K562 (cell line): ENCODE measurements at regions not wholly inside any gene's neighbourhood (a gene's known extent, or its start where the extent isn't known, plus 50 kb on each side); places are given as distances from the start of the nearest gene placed in this dataset.

Source experiments
- ATAC-seq: fragments of 200-7000 bp; cut with Tn5 transposase; 3 replicates; pipeline ENCODE4 v1.9.1; 2020; ENCODE audit warnings: moderate library complexity
- BruUV-seq: library from RNA; stranded (reverse); fragments of 400-500 nt; replicated peaks from 2 replicates; lab custom pipeline; 2021; lab: Mats Ljungman, UMichigan
- CTCF ChIA-PET: fragments of 300-600 bp; formaldehyde crosslinking; extraction: SDS; loops from one replicate; lab custom pipeline; 2021; ENCODE audit warnings: low intra/inter-chr PET ratio; lab: Yijun Ruan, JAX
- POLR2A ChIA-PET: fragments of 300-600, 350-650 bp; sonication (Branson Sonifier 250); formaldehyde crosslinking; extraction: SDS; loops from one replicate; lab custom pipeline; 2021; ENCODE audit warnings: antibody characterized with exemption, inconsistent platforms; lab: Yijun Ruan, JAX
- DNase-seq, 4 experiments: peaks; one replicate each; pipeline versions ENCODE4 v3.0.0 to v3.0.0-alpha.2; 2011 to 2018; ENCODE audit warnings: low spot score in 3 of 4, mixed read lengths in 3 of 4; ENCODE audit errors: extremely low read depth in 1 of 4
- FAIRE-seq: peaks from 2 replicates; lab custom pipeline; 2011; peaks lifted over from hg19 to GRCh38; lab: Jason Lieb, UNC
- H2AFZ ChIP-seq: 2 replicates; pipeline ENCODE4 v1.6.0; 2011; ENCODE audit warnings: low read depth, low read length, control low read depth, inconsistent platforms
- H3K27ac ChIP-seq: fragments of 200-600 bp; 3 replicates; pipeline ENCODE4 v1.8.0; 2011; ENCODE audit warnings: low read depth, mild to moderate bottlenecking, control low read depth, inconsistent platforms, low read length, moderate library complexity, mixed read lengths; ENCODE audit errors: extremely low read depth
- H3K27me3 ChIP-seq, 2 experiments: fragments of 300-600 bp in 1 of 2; 2 replicates in 1 of 2; 3 replicates in 1 of 2; pipeline versions ENCODE4 v1.6.0 to v1.8.0; 2011; ENCODE audit warnings: inconsistent platforms in 2 of 2, low read length in 2 of 2, mild to moderate bottlenecking in 1 of 2, mixed read lengths in 1 of 2, moderate library complexity in 1 of 2; ENCODE audit not compliant: control insufficient read depth in 2 of 2, insufficient read depth in 2 of 2
- H3K36me3 ChIP-seq: fragments of 300-600 bp; 3 replicates; pipeline ENCODE4 v1.8.0; 2011; ENCODE audit warnings: mild to moderate bottlenecking, low read length, inconsistent platforms; ENCODE audit not compliant: control insufficient read depth, insufficient read depth
- H3K4me1 ChIP-seq, 2 experiments: fragments of 200-600 bp in 1 of 2; replicated peaks in 1 of 2; 2 replicates in 1 of 2; 3 replicates in 1 of 2; pipeline versions ENCODE4 v1.5.1 to v1.8.0; 2011; ENCODE audit warnings: inconsistent platforms in 2 of 2, low read length in 2 of 2, mild to moderate bottlenecking in 1 of 2, mixed read lengths in 1 of 2, moderate library complexity in 1 of 2; ENCODE audit not compliant: control insufficient read depth in 2 of 2, insufficient read depth in 2 of 2
- H3K4me2 ChIP-seq: 2 replicates; pipeline ENCODE4 v1.6.1; 2011; ENCODE audit warnings: low read length, control low read depth, inconsistent platforms, mixed read lengths; ENCODE audit not compliant: insufficient read depth
- H3K4me3 ChIP-seq: fragments of 200-600 bp; sonication (generic), shearing (Covaris generic); 2 replicates; pipeline ENCODE4 v1.5.1; 2016; ENCODE audit warnings: control low read depth, inconsistent platforms
- H3K79me2 ChIP-seq: fragments of 200-600 bp; 3 replicates; pipeline ENCODE4 v1.8.0; 2011; ENCODE audit warnings: low read length, inconsistent platforms; ENCODE audit not compliant: control insufficient read depth, insufficient read depth
- H3K9ac ChIP-seq, 2 experiments: 2 replicates each; pipeline versions ENCODE4 v1.6.0 to v1.6.1; 2011; ENCODE audit warnings: low read depth in 2 of 2, low read length in 2 of 2, control low read depth in 1 of 2, inconsistent platforms in 1 of 2, mild to moderate bottlenecking in 1 of 2, mixed read lengths in 1 of 2; ENCODE audit not compliant: insufficient read depth in 1 of 2
- H3K9me1 ChIP-seq: one replicate; pipeline ENCODE4 v1.6.0; 2011; ENCODE audit warnings: inconsistent platforms, mild to moderate bottlenecking, low read length, moderate library complexity; ENCODE audit not compliant: control insufficient read depth, insufficient read depth
- H3K9me3 ChIP-seq: replicated peaks from 2 replicates; pipeline ENCODE4 v1.5.1; 2011; ENCODE audit warnings: low read depth, low read length, inconsistent platforms; ENCODE audit not compliant: control insufficient read depth, insufficient read depth
- H4K20me1 ChIP-seq: replicated peaks from 2 replicates; pipeline ENCODE4 v1.6.1; 2011; ENCODE audit warnings: low read length, inconsistent platforms, mixed read lengths; ENCODE audit not compliant: control insufficient read depth, insufficient read depth
- CBFA2T2 ChIP-seq: fragments of 450-650 bp; conservative IDR thresholded peaks from 2 replicates; pipeline ENCODE4 v1.6.1; 2017; ENCODE audit warnings: mild to moderate bottlenecking
- FOXJ2 ChIP-seq: fragments of 200-800 bp; sonication (Bioruptor generic); IDR thresholded peaks from 2 replicates; pipeline ENCODE4 v1.6.1; 2016; ENCODE audit warnings: missing genetic modification characterization, missing compliant biosample characterization
- GATAD2A ChIP-seq: fragments of 450-650 bp; IDR thresholded peaks from 2 replicates; pipeline ENCODE4 v1.6.1; 2017
- HDAC8 ChIP-seq: fragments of 450-650 bp; IDR thresholded peaks from 2 replicates; pipeline ENCODE4 v1.6.1; 2016; ENCODE audit warnings: mild to moderate bottlenecking, missing genetic modification characterization, moderate library complexity, missing compliant biosample characterization
- HIVEP1 ChIP-seq: fragments of 250-450 bp; sonication (Bioruptor Pico); IDR thresholded peaks from 2 replicates; pipeline ENCODE4 v1.4.0; 2020; ENCODE audit warnings: mild to moderate bottlenecking
- KAT7 ChIP-seq: sonication (generic); formaldehyde crosslinking; IDR thresholded peaks from 2 replicates; pipeline ENCODE4 v1.8.0; 2022; ENCODE audit warnings: missing genetic modification reagents, mild to moderate bottlenecking, borderline replicate concordance
- MNT ChIP-seq, 2 experiments: fragments of 450-650 bp; conservative IDR thresholded peaks; 2 replicates each; pipeline ENCODE4 v1.6.1; 2017; ENCODE audit warnings: mild to moderate bottlenecking in 2 of 2, moderate library complexity in 2 of 2
- MTF1 ChIP-seq: fragments of 250-450 bp; sonication (Bioruptor Pico); IDR thresholded peaks from 2 replicates; pipeline ENCODE4 v1.9.0; 2021; ENCODE audit warnings: moderate library complexity, mild to moderate bottlenecking, inconsistent platforms, borderline replicate concordance
- NBN ChIP-seq: fragments of 450-650 bp; IDR thresholded peaks from 2 replicates; pipeline ENCODE4 v1.6.1; 2016; ENCODE audit warnings: low read depth, mild to moderate bottlenecking
- NFIX ChIP-seq: fragments of 250-450 bp; sonication (Bioruptor Pico); IDR thresholded peaks from 2 replicates; pipeline ENCODE4 v1.4.0; 2020; ENCODE audit warnings: low read depth, mild to moderate bottlenecking, moderate library complexity
- POLR2AphosphoS2 ChIP-seq: IDR thresholded peaks from 2 replicates; pipeline ENCODE4 v1.6.1; 2012; ENCODE audit warnings: low read length, improper control_type of control experiment
- PTRF ChIP-seq: fragments of 450-650 bp; IDR thresholded peaks from 2 replicates; pipeline ENCODE4 v1.6.1; 2016; ENCODE audit warnings: mild to moderate bottlenecking, missing genetic modification characterization, missing compliant biosample characterization
- SMARCC2 ChIP-seq: fragments of 450-650 bp; IDR thresholded peaks from 2 replicates; pipeline ENCODE4 v1.6.1; 2017; ENCODE audit warnings: antibody characterized with exemption, moderate library complexity, mild to moderate bottlenecking, low read depth
- STAT6 ChIP-seq: sonication (generic); formaldehyde crosslinking; IDR thresholded peaks from 2 replicates; pipeline ENCODE4 v1.8.1; 2023; ENCODE audit warnings: mild to moderate bottlenecking, missing genetic modification reagents
- TGIF2 ChIP-seq: sonication (generic); formaldehyde crosslinking; IDR thresholded peaks from 2 replicates; pipeline ENCODE4 v1.8.1; 2022; ENCODE audit warnings: mild to moderate bottlenecking, missing genetic modification reagents, moderate library complexity
- TOE1 ChIP-seq, 2 experiments: fragments of 450-650 bp in 1 of 2; sonication (generic) in 1 of 2; formaldehyde crosslinking in 1 of 2; IDR thresholded peaks; 2 replicates each; pipeline versions ENCODE4 v1.7.1 to v1.8.0; 2016 to 2022; ENCODE audit warnings: borderline replicate concordance in 2 of 2, mild to moderate bottlenecking in 2 of 2, antibody characterized with exemption in 1 of 2, inconsistent platforms in 1 of 2, low read depth in 1 of 2, missing genetic modification reagents in 1 of 2, moderate library complexity in 1 of 2
- ZNF253 ChIP-seq: fragments of 250-450 bp; sonication (Bioruptor Pico); conservative IDR thresholded peaks from 2 replicates; pipeline ENCODE4 v1.6.1; 2021; ENCODE audit warnings: mild to moderate bottlenecking
- ZNF449 ChIP-seq: fragments of 250-450 bp; sonication (Bioruptor Pico); IDR thresholded peaks from 2 replicates; pipeline ENCODE4 v1.8.0; 2022; ENCODE audit warnings: moderate library complexity, mild to moderate bottlenecking, inconsistent platforms
- ZNF57 ChIP-seq: fragments of 450-650 bp; formaldehyde crosslinking; IDR thresholded peaks from 2 replicates; pipeline ENCODE4 v1.4.0; 2020; ENCODE audit warnings: mild to moderate bottlenecking, moderate library complexity
- ZNF830 ChIP-seq: fragments of 250-450 bp; sonication (Bioruptor Pico); IDR thresholded peaks from 2 replicates; pipeline ENCODE4 v1.5.0; 2021; ENCODE audit warnings: mild to moderate bottlenecking
- WGBS: fragments of 100-300 bp; shearing (Covaris generic); methylation state at CpG from one replicate; pipeline ENCODE4 v1.1.6; 2016; ENCODE audit warnings: low coverage, mixed read lengths; ENCODE audit not compliant: insufficient coverage; ENCODE audit errors: missing lambda C conversion rate; 5-methylcytosine and 5-hydroxymethylcytosine counted together
- in situ Hi-C: fragments of 300-500 bp; cut with MboI; formaldehyde crosslinking; loops from 4 replicates; pipeline ENCODE4 v1.15.0; 2018; ENCODE audit warnings: inconsistent platforms, mixed read lengths
- intact Hi-C: fragments of 100-400 bp; cut with micrococcal nuclease; formaldehyde crosslinking; loops from 2 replicates; pipeline ENCODE4 v1.14.2; 2022

GRCh38 chr18:72623444-72623843, 79.3 kb upstream of the CBLN2 start:
- Histone ChIP-seq H3K4me3 (no peak overlapping the region), H3K4me1 (no peaks in the 10 kb centered on the region), H3K27ac (no peak overlapping the region), H3K36me3 (no peaks in the 10 kb centered on the region), H3K9me1 (no peaks in the 10 kb centered on the region), H3K4me2 (no peak overlapping the region)
- no TSS peak for BruUV-seq
- ATAC-seq (no peak), DNase-seq (no peak)
- POLR2A ChIA-PET: no interaction called here
- no peak for TF ChIP-seq NFIX (CRISPR knock-in tag)
- TF ChIP-seq MNT (conservative IDR thresholded peaks at IDR 0.05): no peak
- TF ChIP-seq GATAD2A: no peak
- TF ChIP-seq MTF1 (CRISPR knock-in tag): no peak
- no peak for TF ChIP-seq NBN
- no peak for TF ChIP-seq ZNF449 (CRISPR knock-in tag)
- TF ChIP-seq TGIF2 (CRISPR knock-in tag): no peak
- no peak for TF ChIP-seq ZNF253 (CRISPR knock-in tag)
- TF ChIP-seq FOXJ2 (tag): no peak
- no peak for TF ChIP-seq PTRF (tag)
- TF ChIP-seq KAT7 (CRISPR knock-in tag): no peak
- no peak for TF ChIP-seq ZNF57 (CRISPR knock-in tag)
- TF ChIP-seq HIVEP1 (CRISPR knock-in tag): no peak
- TF ChIP-seq TOE1 (IDR thresholded peaks at IDR 0.05; ENCODE audit: borderline replicate concordance): no peak
- no peak for TF ChIP-seq TOE1 (CRISPR knock-in tag; IDR thresholded peaks at IDR 0.05; ENCODE audit: borderline replicate concordance, low read depth)
- no peak for TF ChIP-seq CBFA2T2
- TF ChIP-seq ZNF830 (CRISPR knock-in tag): no peak
- no peak for TF ChIP-seq POLR2AphosphoS2
- TF ChIP-seq HDAC8 (tag): no peak
- no peak for TF ChIP-seq STAT6 (CRISPR knock-in tag)
- TF ChIP-seq SMARCC2: no peak
- TF ChIP-seq, all 486 proteins: peak for 0
- WGBS: 0% methylated on average over 3 of the region's 4 CpGs
- H2AFZ ChIP-seq: no peak overlapping the region
- no peaks in the 10 kb centered on the region for H3K27me3 ChIP-seq
- in situ Hi-C loops: no loop called here
- CTCF ChIA-PET: no interaction called here
- H4K20me1 ChIP-seq: no peaks in the 10 kb centered on the region
- intact Hi-C loops: no loop called here
- FAIRE-seq: no peak
- no peaks in the 10 kb centered on the region for H3K79me2 ChIP-seq
- H3K9me3 ChIP-seq: no peaks in the 10 kb centered on the region
- no peak overlapping the region for H3K9ac ChIP-seq
